ENCODE measurements at regions not wholly inside any gene's neighbourhood (a gene's known extent, or its start where the extent isn't known, plus 50 kb on each side); places are given as distances from the start of the nearest gene placed in this dataset.
A peak's percentile ranks its signal among the peaks of the same experiment; 100 is the strongest.
"Not testable (repeated sequence)": the region's sequence is repeated elsewhere in the genome, so short reads cannot be mapped to it uniquely, and the experiment has no call there.

GRCh38 chr5:101751105-101751504, 545.0 kb downstream of the SLCO4C1 start:
- DNase-seq (ENCODE audit: low spot score): no peak

- not testable (repeated sequence) for DNase-seq (ENCODE audit: low spot score)
Measured at GRCh38 chr5:101743000-101743399, 553.1 kb downstream of the SLCO4C1 start.

DNA sequence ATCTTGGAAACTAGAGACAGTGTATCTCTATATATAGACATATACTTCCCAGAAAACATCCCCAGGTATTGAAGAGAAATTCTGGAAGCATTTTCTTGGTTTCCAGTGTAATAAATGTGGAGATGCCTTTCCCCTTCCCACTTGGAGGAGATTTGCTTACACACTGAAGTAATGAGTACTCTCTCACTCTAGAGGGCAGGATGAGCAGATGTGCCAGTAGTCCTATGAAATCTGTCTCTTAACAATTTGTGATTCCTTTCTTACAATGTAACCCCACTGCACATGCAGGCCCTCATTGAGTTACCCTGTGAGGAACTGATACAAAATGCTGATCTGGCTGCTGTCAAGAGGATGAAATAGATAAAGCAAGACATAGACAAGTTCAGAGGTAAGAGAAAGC, 567.2 kb downstream of the SLCO4C1 start:
- no peak for DNase-seq (ENCODE audit: low spot score)

- DNase-seq (ENCODE audit: low spot score): no peak
Measured at GRCh38 chr5:101721543-101721942, 574.5 kb downstream of the SLCO4C1 start.

DNA sequence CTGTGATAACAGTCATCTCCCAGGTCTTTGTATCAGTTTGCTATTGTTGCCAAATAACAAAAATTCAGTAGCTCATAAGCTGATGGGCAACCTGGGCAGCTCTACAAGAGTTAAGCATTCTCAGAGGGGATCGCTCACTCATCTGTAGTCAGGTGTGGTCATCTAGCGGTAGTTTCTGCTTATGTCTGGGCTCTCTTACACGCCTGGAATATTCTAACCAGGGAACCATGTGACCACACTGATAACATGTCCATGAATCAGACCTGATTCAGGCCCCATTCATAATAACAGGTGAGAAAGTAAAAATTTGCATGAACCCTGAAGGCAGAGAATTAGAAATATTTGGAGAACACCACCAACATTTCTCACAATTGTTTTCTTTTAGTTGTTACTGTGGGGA, 576.1 kb downstream of the SLCO4C1 start:
- DNase-seq (ENCODE audit: low spot score): no peak

- no peak for DNase-seq (ENCODE audit: low spot score)
Measured at GRCh38 chr5:101717721-101718120, 578.4 kb downstream of the SLCO4C1 start.

GRCh38 chr5:101716941-101717340, 579.1 kb downstream of the SLCO4C1 start:
- no peak for DNase-seq (ENCODE audit: low spot score)

GRCh38 chr5:101715790-101716189, 580.3 kb downstream of the SLCO4C1 start:
- DNase-seq (ENCODE audit: low spot score): not testable (repeated sequence)

DNA sequence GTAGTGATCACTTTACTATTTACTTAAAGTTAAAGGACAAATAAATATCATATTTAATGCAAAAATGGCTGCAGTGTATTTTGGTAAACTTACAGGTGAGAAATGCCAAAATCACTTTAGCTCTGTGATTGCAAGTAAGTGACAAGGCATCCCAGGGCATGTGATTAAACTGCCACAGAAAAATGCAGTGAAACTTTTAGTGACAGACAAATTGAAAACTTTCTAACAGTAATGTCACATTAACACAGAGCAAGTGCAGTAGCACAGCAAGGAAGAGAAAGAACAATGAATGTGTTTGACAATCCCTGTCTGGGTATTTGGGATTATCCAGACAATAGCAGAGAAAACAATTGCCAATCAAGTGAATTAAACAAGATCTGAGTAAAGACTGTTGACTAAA, 606.8 kb downstream of the SLCO4C1 start:
- no peak for DNase-seq (ENCODE audit: low spot score)

- no peak for DNase-seq (ENCODE audit: low spot score)
Measured at GRCh38 chr5:101688156-101688555, 607.9 kb downstream of the SLCO4C1 start.

GRCh38 chr5:101687349-101687985, 608.6 kb downstream of the SLCO4C1 start:
- DNase-seq (ENCODE audit: low spot score): no peak

- DNase-seq (ENCODE audit: low spot score): no peak
Measured at GRCh38 chr5:101686536-101687157, 609.4 kb downstream of the SLCO4C1 start.

DNA sequence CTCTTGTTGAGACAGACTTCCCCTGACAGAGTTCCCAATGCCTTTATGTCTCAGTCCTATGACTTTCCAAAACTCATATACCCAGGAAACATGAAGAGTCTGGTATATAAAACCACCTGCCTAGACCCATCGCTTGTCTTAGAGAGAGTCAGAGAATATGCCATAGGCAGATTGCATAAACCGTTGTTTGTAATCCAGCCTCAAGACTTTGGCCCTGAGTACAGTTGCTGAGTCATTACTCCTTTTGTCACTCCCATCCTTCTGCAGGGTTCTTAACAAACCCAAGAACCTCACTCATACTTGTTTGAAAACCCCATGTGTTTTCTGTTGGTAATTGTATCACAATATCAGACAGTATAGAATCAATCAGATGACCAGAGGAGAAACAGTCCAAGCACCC, 616.3 kb downstream of the SLCO4C1 start:
- DNase-seq (ENCODE audit: low spot score): no peak

- DNase-seq (ENCODE audit: low spot score): peak; percentile 46
Measured at GRCh38 chr5:101678481-101679193, 617.4 kb downstream of the SLCO4C1 start.

- no peak for DNase-seq (ENCODE audit: low spot score)
Measured at GRCh38 chr5:101677961-101678360, 618.1 kb downstream of the SLCO4C1 start.

DNA sequence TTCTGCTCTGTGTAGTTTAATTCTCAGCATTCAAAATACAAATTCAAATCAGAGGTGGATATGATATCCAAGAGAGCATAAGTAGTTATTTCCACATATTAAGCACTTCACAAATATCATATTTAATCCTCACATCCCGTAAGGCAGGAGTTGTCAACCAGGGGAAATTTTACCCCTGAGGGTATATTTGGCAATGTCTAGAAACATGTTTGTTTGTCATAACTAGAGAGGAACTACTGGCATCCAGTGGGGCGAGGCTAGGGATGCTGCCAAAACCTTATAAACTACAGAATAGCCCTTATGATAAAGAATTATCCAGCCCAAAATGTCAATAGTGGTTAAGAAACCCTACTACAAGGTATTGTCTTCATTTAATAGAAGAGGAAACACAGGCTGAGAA, 619.4 kb downstream of the SLCO4C1 start:
- no peak for DNase-seq (ENCODE audit: low spot score)

DNA sequence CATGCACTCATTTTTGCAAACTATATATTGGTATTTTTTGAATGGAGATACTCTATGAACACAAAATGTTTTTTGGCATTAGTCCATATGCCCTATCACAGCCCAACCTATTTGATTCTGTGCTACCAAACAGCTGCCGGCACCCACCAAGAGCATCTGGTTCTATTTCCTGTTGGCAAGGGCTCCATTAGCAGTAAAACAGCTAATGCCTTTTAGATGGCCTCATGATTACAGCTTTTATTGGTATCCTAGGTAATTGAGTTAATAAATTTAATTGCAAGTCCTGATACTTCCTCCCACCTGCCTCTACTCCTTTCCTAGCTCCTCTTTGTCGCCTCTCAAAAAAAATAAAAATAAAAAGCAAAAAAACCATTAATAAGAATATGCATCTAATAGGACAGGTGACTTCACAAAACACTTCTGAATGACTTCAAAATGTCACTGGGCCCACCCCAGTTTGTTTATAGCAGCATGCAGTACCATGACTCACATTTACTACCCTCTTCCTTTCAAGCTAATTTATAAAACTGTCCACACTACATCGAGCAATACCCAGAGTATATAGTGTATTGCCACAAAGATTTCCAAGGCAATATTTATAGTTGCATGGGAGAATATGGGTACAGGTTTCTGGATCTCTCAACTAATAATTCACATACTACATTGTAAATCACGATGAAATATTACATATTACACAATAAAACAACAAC, 620.4 kb downstream of the SLCO4C1 start:
- no peak for DNase-seq (ENCODE audit: low spot score)

DNA sequence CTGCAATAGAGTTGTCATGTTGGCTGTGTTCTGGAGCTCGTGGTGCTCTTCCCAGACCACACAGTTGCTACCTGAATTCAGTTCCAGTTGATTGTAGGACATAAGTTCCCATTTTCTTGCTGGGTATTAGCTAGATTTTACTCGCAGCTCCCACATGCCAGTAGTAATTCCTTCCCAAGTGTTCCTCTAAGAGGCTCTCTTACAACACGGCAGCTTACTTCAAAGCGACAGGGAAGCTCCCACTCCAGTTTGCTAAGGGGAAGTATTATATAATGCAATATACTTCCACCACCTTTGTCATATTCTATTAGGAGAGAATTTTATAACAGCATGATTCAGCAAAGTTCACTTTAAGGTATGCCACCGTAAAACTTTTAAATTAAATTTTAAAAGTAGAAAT, 623.0 kb downstream of the SLCO4C1 start:
- no peak for DNase-seq (ENCODE audit: low spot score)

DNA sequence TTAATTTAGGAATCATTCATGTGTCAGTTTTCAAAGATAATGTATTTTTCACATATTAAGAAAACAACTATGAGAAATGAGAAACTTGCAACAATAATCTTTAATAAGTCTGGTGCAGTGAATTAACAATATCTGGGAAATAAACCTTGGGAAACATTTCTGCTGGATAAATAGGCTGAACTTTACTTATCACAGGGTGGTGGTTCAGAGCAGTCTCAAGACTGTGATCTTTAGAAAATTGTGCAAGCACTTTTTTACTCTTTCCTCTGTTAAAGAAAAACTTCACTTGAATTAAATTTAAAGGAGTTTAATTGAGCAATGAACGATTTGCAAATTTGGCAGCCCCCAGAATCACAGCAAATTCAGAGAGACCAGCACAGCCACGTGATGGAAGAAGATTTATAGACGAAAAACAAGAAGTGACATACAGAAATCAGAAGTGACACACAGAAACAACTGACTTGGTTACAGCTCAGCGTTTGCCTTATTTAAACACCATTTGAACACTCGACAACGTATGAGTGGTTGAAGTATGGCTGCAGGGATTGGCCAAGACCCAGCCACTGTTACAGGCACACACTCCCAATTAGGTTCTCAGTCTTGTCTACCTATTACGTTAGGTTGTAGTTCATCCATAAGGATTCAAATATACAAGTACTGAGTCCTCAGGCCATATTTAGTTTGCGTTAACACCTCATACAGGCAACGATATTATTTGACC, 631.9 kb downstream of the SLCO4C1 start:
- DNase-seq (ENCODE audit: low spot score): no peak

DNA sequence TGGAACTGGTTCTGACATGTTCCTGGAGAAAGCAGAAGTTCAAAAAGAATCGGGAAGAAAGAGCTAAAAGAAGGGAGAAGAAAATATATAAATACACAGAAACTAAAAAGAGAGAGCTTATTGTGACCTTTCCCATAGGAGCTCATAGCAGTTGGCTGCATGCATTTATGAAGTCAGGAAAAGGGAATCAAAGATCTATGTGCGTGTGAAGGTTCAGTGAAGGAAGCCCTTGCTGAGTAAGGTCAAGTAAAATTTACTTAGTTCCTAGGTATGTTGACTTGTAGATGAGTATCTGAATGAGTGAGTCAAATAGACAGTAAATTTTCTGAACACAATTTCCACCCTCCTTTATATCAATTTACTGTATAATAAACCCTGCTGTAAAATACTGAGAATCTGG, 632.5 kb downstream of the SLCO4C1 start:
- DNase-seq (ENCODE audit: low spot score): no peak

DNA sequence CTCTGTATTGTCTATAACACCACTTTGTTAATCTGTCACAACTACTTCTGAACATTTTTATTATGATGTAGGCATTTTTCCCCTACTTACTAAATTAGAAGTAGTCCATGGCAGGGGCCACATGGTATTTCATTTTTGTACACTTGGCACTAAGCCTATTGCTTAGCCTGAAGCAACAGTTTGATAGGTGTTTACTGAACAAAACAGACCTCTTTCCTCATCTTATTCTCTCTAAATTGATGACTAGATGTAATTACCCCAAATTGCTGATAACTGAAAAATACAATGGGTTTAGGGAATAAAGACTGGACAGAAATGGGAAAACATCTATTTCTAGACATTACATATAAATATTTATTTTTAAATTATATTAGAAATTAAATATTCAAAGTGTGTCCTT, 633.8 kb downstream of the SLCO4C1 start:
- DNase-seq (ENCODE audit: low spot score): no peak

DNA sequence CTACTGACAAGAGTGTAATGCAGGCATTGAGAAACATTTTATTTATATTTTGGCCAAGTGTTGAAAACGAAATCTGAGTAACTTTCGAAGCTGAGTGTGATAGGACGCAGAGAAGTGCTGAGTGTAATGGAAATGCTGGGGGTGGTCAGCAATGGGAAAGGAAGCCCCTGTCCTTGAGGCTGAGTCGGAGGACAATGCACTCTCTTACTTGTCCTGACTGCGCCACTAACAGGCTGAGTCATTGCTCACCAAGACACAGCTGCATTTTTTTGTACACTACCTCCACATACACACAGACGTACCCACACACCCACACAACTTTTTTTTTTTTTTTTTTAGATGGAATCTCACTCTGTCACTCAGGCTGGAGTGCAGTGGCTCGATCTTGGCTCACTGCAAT, 637.7 kb downstream of the SLCO4C1 start:
- DNase-seq (ENCODE audit: low spot score): no peak

Data from kidney capillary endothelial cell (primary cell).